ENCODE measurements at regions not wholly inside any gene's neighbourhood (a gene's known extent, or its start where the extent isn't known, plus 50 kb on each side); places are given as distances from the start of the nearest gene placed in this dataset.
A peak's percentile ranks its signal among the peaks of the same experiment; 100 is the strongest.
"Not testable (repeated sequence)": the region's sequence is repeated elsewhere in the genome, so short reads cannot be mapped to it uniquely, and the experiment has no call there.

GRCh38 chr4:19631814-19632213 lies 619.9 kb upstream of the SLIT2 start:
- no peak for DNase-seq

GRCh38 chr4:19623866-19624265 lies 627.8 kb upstream of the SLIT2 start:
- DNase-seq: no peak

GRCh38 chr4:19615086-19615689 lies 636.5 kb upstream of the SLIT2 start:
- no peak for DNase-seq

- no peak for DNase-seq
Observed at GRCh38 chr4:19614171-19614570, 637.5 kb upstream of the SLIT2 start.

GRCh38 chr4:19596342-19596741 lies 655.4 kb upstream of the SLIT2 start:
- DNase-seq: no peak

- DNase-seq: no peak
Observed at GRCh38 chr4:19592391-19592790, 659.3 kb upstream of the SLIT2 start.

- DNase-seq: no peak
Observed at GRCh38 chr4:19583827-19584569, 667.7 kb upstream of the SLIT2 start.

GRCh38 chr4:19580095-19580494 lies 671.6 kb upstream of the SLIT2 start:
- peak in 2 of 3 donors; percentile 31 to 54 for DNase-seq

- no peak for DNase-seq
Observed at GRCh38 chr4:19579608-19580007, 672.1 kb upstream of the SLIT2 start.

- DNase-seq: peak; percentile 68 to 88 (median 77)
Observed at GRCh38 chr4:19577097-19577496, 674.6 kb upstream of the SLIT2 start.

GRCh38 chr4:19575924-19576323 lies 675.8 kb upstream of the SLIT2 start:
- peak in 2 of 3 donors; percentile 33 to 68 for DNase-seq

- DNase-seq: no peak
Observed at GRCh38 chr4:19566041-19566440, 685.7 kb upstream of the SLIT2 start.

GRCh38 chr4:19562456-19562855 lies 689.2 kb upstream of the SLIT2 start:
- DNase-seq: no peak

GRCh38 chr4:19557161-19557560 lies 694.5 kb upstream of the SLIT2 start:
- DNase-seq: no peak

GRCh38 chr4:19556276-19556675 lies 695.4 kb upstream of the SLIT2 start:
- not testable (repeated sequence) for DNase-seq

- no peak for DNase-seq
Observed at GRCh38 chr4:19547463-19547862, 704.2 kb upstream of the SLIT2 start.

GRCh38 chr4:19544446-19545125 lies 707.1 kb upstream of the SLIT2 start:
- no peak for DNase-seq

GRCh38 chr4:19540859-19541540 lies 710.7 kb upstream of the SLIT2 start:
- DNase-seq: no peak

GRCh38 chr4:19539201-19539600 lies 712.5 kb upstream of the SLIT2 start:
- no peak for DNase-seq

- peak; percentile 8 to 59 (median 35) for DNase-seq
Observed at GRCh38 chr4:19534159-19534558, 717.5 kb upstream of the SLIT2 start.

- DNase-seq: peak in 1 of 3 donors; percentile 5
Observed at GRCh38 chr4:19531906-19532848, 719.5 kb upstream of the SLIT2 start.
